Erythroblast (primary cell): ENCODE measurements at regions not wholly inside any gene's neighbourhood (a gene's known extent, or its start where the extent isn't known, plus 50 kb on each side); places are given as distances from the start of the nearest gene placed in this dataset.

ENCODE experiments used
- DNase-seq, 2 experiments: peaks; one replicate each; lab custom pipeline; 2025; lab: John Stamatoyannopoulos, UW
- GATA1 ChIP-seq: IDR thresholded peaks from 2 replicates; pipeline ENCODE4 v1.6.1; 2011; ENCODE audit warnings: low read depth, mild to moderate bottlenecking, control low read depth, low read length, moderate library complexity
- POLR2A ChIP-seq: IDR thresholded peaks from 2 replicates; pipeline ENCODE4 v1.6.1; 2011; ENCODE audit warnings: mild to moderate bottlenecking, low read length

DNA sequence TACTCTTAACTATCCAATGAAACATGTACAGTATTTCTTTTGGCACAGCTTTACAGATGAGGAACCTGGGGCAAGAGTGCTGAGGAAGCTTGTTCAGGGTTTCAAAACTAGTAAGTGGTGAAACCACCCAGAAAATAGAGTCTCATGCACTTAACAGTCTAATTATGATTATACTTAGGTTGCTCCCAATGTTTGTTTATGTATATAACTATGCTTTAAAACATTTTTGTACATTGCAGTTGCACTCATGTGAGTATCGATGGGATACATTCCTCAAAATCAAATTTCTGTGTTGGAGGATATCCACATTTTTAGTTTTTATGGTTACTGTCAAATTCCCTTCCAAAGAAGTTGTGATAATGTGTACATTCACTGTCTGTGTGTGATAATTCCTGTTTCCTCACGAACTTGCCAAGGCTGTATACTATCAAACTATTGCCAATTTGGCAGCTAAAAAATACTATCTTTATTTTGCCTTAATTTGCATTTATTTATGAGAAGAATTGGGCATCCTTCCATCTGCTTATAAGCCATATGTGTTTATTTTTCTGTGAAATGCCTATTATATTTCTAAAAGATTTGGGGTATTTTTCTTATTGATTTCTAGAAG is 143.9 kb upstream of the SSTR1 start:
- DNase-seq: no peak
- TF ChIP-seq GATA1 (no peak), POLR2A (no peak)

DNA sequence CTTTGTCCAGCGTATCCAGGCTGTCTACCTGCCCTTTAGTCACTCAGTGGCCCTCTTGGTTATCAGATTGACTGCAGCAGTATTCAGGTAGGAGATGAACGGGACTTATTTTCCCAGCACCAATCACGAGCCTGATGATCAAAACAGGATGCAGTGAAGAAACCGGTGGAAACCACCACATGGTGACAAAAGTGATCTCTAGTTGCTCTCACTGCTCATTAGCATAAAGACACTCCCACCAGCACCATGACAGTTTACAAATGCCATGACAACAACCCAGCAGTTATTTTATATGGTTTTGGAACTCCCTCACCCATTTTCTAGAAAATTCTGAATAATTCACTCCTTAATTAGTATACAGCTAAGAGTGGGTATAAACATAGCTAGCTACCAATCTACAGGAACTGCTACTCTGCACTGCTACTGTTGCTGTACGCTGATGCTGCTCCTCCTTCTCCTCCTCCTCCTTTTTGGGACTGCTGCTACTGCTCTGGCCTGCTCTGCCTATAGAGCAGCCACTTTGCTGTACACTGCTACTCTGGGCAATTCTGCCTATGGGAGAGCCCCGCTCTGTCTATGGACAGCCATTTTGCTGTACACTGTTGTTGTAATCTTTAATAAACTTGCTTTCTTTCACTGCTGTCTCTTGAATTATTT is 142.5 kb upstream of the SSTR1 start:
- TF ChIP-seq POLR2A (no peak), GATA1 (no peak)
- no peak for DNase-seq

DNA sequence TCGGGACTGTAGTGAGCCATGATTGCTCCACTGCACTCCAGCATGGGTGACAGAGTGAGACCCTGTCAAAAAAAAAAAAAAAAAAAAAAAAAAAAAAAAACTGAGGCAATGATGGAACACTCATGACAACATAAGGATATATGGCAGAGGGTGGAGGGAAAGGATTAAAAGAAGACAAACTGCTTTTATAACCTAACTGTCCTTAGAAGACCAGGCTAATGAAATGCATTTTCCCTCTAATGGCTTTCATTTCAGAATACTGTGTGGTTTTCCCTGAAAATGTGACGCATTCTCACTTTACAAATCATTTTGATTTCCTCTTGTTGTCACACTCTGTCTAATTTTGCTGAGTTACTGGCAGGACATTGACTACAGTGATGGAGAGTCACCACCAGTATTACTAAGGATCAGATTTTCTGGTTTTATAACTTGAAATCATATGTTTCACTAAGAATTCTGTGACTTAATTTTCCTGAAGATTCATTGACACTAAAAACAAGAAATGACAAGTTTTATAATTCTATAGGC is 137.6 kb upstream of the SSTR1 start:
- TF ChIP-seq POLR2A (no peak), GATA1 (no peak)

DNA sequence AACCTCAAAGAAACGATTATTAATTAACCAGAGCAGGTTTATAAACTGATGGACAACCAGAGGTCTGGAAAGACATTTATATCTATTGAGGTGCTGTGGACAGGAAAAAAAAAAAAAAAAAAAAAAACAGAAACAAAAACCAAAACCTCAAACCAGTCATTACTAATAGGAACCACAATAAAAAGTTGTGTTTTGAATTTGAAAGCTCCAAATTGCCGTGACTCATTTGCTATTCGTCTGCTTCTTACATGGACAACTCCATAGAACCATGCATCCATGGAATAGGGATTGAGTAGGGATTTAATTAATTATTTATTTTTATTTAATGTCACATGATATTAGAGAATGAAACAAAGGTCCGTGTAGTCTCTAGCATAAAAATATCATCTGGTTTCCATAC is 134.1 kb upstream of the SSTR1 start:
- DNase-seq: no peak
- TF ChIP-seq POLR2A: no peak
- no peak for TF ChIP-seq GATA1

More for the DNA sequence above, 137.6 kb upstream of the SSTR1 start:
- no peak for DNase-seq

DNA sequence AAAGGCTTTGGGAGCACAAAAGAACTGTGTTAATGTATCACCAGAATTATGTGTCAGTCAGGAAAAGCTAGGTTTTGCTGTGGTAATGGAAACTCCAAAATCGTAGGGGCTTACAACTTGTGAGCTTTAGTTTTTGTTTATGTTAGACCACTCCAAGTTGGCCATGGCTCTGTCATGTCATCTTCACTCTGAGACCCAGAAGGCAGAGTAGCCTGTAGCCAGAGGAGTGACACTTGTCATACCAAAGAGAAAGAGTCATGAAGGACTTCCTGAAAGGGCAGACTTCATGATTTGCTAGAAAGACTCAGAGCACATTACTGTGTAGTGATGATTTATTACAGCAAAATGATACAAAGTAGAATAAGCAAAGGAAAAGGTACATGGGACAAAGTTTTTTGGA is 133.6 kb upstream of the SSTR1 start:
- no peak for DNase-seq
- TF ChIP-seq POLR2A: no peak
- no peak for TF ChIP-seq GATA1

DNA sequence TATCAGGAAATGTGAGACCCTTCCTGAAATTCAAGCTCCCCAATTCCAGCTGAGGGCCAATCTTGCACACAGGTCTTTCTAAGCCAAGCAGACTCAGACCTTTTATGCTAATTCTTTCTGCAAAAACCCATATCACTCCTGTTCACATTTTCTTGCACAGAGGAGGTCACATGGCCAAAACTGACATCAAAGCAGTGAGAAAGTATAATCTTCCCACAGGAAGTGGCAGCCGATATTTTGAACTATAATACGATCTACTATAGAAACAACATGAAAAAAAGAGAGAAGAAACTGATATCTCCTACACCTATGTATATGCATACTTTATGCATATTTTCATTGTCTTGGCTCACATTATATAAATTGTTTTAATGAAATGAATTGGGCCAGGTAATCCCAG is 132.9 kb upstream of the SSTR1 start:
- no peak for DNase-seq
- TF ChIP-seq POLR2A (no peak), GATA1 (no peak)

DNA sequence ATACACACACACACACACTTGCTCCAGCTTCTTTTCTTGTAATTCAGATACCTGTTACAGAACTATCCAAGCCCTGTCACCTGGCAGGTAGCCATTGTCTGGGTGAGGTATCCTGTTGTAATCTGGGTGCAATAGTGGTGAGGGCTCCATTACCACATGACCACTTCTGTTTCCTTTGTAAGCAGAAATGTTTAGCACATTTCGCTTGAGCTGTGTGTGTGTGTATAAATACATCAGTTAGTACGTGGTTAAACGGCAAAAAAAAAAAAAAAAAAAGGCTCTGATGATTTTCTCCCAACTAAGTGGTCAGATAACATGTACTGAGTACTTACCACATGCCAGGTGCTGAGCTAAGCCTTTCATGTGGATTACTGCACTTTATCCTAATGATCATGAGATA is 129.3 kb upstream of the SSTR1 start:
- no peak for DNase-seq
- TF ChIP-seq POLR2A (no peak), GATA1 (no peak)

DNA sequence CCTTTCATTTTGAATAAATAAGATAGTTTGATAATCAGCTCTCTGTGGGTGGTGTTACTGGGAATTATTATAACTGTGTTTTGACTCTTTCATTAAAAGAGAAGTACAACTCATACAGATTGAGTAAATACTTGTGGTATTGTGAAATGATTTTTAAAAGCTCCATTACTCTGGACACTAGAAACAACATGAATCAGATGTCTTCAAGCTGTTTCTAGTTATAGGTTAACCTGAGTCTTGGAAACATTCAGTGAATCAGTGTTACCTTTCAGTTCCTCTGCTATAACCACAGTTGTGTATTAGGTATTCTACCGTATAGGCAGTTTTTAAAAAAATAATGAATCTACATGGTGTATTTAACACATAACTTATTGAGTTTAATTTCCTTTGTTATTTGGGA is 128.4 kb upstream of the SSTR1 start:
- no peak for DNase-seq
- TF ChIP-seq POLR2A: no peak
- TF ChIP-seq GATA1: no peak

DNA sequence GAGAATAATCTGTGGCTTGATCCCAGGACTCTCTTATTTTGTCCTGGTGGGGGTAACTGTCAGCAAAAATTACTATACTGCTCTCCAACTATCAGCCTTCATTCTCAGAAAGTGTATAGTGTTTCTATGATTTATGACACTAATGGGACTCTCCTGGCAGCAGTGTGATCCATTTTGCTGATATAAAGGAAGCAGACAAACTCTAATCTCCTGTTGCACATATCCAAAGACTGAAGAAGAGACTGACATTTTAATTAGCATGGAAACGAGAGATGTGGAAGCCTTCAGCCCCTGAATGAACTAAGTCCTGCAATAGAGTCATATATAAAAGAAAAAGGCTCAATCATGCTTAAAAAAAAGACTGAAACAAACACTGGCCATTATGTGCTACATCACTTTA is 127.8 kb upstream of the SSTR1 start:
- TF ChIP-seq POLR2A: no peak
- no peak for TF ChIP-seq GATA1
- no peak for DNase-seq

DNA sequence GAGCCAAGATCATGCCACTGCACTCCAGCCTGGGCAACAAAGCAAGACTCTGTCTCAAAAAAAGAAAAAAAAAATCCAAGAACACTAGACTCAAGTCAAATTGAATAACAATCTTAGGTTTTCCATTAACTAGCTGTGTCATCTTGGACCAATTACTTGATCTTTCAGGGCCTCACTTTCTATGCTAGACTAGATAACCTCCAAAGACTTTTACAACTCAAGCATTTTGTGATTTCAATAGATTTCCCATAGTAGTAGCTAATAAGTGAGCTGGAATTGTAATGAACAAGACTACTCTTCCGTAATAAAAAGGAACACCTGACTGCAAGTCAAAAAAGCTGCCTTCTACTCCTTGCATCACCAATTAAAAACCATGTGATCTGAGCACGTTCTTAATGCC is 127.0 kb upstream of the SSTR1 start:
- TF ChIP-seq GATA1: no peak
- TF ChIP-seq POLR2A: no peak
- no peak for DNase-seq

DNA sequence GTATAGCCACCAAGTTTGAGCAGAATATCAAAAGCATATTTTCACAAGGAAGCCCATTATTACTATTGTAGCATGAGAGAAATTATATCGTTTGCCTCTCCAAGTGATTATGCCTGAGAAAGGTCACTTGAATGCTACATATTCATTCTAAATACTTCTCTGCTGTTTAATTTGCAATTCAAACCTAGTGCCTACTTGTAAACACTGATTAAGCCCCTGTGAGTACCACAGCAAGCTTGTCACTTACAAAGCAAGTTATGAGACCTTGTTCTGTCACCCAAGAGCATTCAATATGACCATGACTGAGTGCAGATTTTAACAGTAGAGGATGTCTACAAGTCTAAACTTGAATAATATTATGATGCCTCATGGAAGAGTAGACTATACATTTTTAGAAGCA is 124.7 kb upstream of the SSTR1 start:
- TF ChIP-seq POLR2A (no peak), GATA1 (no peak)
- DNase-seq: no peak

DNA sequence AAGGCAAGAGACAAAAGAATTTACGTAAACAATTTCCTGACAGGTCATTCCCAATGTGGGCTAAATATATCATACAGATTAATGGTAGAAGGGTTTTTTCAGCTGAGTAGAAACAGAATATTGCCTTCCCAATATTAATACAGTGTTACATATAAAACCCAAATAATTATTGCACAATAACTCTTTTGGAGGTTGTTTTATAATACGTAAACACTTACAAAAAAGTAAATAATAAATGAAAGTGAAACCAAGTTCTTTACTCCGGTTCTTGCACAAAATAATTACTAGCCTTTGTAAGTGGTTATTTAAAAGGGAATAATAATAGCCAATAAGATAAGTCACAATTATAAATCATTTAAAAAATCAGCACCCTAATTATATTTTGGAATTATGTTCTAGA is 118.6 kb upstream of the SSTR1 start:
- no peak for DNase-seq
- TF ChIP-seq GATA1 (no peak), POLR2A (no peak)

DNA sequence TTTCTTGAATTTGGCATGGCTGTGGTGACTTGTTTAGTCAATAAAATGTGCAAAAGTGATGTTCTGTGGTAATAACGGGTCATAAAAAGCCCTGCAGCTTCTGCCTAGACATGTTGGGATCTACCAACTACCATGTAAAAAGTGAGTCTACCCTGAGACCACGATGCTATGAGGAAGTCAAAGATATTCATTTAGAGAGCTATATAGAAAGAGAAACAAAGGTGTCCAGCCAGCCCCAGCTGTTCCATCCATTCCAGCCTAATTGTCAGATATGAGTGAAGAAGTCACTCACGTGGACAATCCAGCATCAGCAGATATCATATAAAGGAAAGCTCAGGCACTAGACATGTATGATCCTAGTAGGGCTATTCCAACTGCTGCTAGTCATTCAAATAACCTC is 117.2 kb upstream of the SSTR1 start:
- TF ChIP-seq POLR2A (no peak), GATA1 (no peak)
- no peak for DNase-seq

DNA sequence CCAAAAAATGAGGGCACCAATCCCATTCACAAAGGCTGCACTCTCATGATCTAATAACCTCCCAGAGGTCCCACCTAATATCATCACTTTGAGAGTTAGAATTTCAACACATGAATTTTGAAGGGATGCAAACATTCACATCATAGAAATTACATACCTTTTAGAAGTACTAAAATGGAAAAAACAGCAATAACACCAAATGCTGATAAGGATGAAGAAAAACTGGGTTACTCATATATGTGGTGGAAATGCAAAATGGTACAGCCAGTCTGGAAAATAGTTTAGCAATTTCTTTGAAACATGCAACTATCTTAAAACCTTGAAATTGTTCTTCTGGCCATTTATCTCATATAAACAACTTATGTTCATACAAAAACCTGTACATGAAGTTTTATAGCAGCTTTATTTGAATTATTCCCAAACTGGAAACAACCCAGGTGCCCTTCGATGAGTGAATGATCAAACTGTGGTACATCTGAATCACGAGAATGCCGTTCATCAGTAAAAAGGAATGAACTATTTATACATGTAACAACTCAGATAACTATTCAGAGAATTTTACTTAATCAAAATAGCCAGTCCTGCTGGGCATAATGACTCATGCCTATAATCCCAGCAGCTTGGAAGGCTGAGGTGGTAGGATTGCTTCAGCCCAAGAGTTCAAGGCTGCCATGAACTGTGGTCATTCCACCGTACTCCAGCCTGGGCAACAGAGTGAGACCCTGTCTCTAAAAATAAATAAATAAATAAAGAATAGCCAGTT is 109.4 kb upstream of the SSTR1 start:
- no peak for DNase-seq
- TF ChIP-seq GATA1: no peak
- TF ChIP-seq POLR2A: no peak
